Right lobe of liver (tissue), 6 donors: ENCODE measurements at regions not wholly inside any gene's neighbourhood (a gene's known extent, or its start where the extent isn't known, plus 50 kb on each side); places are given as distances from the start of the nearest gene placed in this dataset.
A peak's percentile ranks its signal among the peaks of the same experiment; 100 is the strongest.

Experiments used
- ATAC-seq, 4 donors: fragments of 200-7000 bp; cut with Tn5 transposase; one replicate each; pipeline ENCODE4 v1.9.1; 2020; ENCODE audit warnings: mild to moderate bottlenecking in 4 of 4, moderate library complexity in 4 of 4
- DNase-seq, 3 donors: peaks; one replicate each; pipeline ENCODE4 v3.0.0-alpha.2; 2020
- H3K27ac ChIP-seq, 3 donors: fragments of 200-600 bp; one replicate each; pipeline ENCODE4 v1.8.0; 2022
- H3K27me3 ChIP-seq, 2 donors: fragments of 200-600 bp; one replicate each; pipeline ENCODE4 v1.8.0; 2022
- H3K36me3 ChIP-seq, 4 donors: fragments of 200-600 bp; sonication (generic) in 1 of 4; one replicate each; pipeline versions ENCODE4 v1.5.1 to v1.8.0; 2017 to 2022; ENCODE audit warnings: control low read depth in 1 of 4
- H3K4me1 ChIP-seq, 4 donors: fragments of 200-600 bp; sonication (generic) in 1 of 4; one replicate each; pipeline versions ENCODE4 v1.5.1 to v1.8.0; 2017 to 2022; ENCODE audit warnings: control low read depth in 1 of 4
- H3K4me3 ChIP-seq, 3 donors: fragments of 200-600 bp; one replicate each; pipeline ENCODE4 v1.8.0; 2022
- H3K9me3 ChIP-seq, 4 donors: fragments of 200-600 bp; sonication (generic) in 1 of 4; one replicate each; pipeline versions ENCODE4 v1.5.1 to v1.8.0; 2017 to 2022; ENCODE audit warnings: control low read depth in 1 of 4
- POLR2A ChIP-seq: fragments of 450-650 bp; IDR thresholded peaks from one replicate; pipeline ENCODE4 v1.6.1; 2017; ENCODE audit warnings: antibody characterized with exemption, mild to moderate bottlenecking
- WGBS: methylation state at CpG from one replicate; pipeline ENCODE4 v1.1.6; 2018; ENCODE audit warnings: low coverage, low lambda C conversion rate; ENCODE audit not compliant: insufficient coverage; ENCODE audit errors: missing lambda C conversion rate; 5-methylcytosine and 5-hydroxymethylcytosine counted together
- intact Hi-C, 2 donors: fragments of 100-400 bp; cut with DNase I; formaldehyde crosslinking; loops; one replicate each; pipeline versions ENCODE4 v1.11.2 to v1.14.1; 2022
- TF ChIP-seq, protein P1 (sequence below), 4 donors: fragments of 200-600 bp in 3 of 4; fragments of 450-650 bp in 1 of 4; IDR thresholded peaks; one replicate each; pipeline versions ENCODE4 v1.5.1 to v1.8.0; 2016 to 2022; ENCODE audit warnings: antibody characterized with exemption in 4 of 4, mild to moderate bottlenecking in 2 of 4
- donor health status: DM: no; HTN: yes; CAD: no.
- donor health status: DM: no; HTN: no; CAD: no.
- donor health status: DM: no; HTN: no; CAD: no.
- donor health status: DM: no; HTN: yes; CAD: no.
- donor health status: DM: no; HTN: yes; CAD: no.

DNA sequence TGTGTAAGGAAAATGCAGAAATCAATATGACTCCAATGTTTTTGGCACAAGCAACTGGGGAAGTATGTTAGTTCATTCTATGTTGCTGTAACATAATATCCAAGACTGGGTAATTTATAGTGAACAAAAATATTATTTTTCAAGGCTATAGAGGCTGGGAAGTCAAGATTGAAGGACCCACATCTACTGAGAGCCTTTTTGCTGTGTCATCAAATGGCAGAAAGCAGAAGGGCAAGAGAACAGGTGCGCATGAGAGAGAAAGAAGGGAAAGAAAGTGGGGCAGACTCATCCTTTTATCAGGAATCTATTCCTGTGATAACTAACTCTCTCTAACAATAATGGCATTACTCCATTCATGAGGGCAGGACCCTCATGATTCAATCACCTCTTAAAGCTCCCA is 237.2 kb downstream of the FAT4 start:
- no peaks in the 10 kb centered on the region for H3K36me3 ChIP-seq
- no peaks in the 10 kb centered on the region for H3K9me3 ChIP-seq
- no peaks in the 10 kb centered on the region for H3K27me3 ChIP-seq
- TF ChIP-seq POLR2A: no peak
- TF ChIP-seq, protein P1, sequence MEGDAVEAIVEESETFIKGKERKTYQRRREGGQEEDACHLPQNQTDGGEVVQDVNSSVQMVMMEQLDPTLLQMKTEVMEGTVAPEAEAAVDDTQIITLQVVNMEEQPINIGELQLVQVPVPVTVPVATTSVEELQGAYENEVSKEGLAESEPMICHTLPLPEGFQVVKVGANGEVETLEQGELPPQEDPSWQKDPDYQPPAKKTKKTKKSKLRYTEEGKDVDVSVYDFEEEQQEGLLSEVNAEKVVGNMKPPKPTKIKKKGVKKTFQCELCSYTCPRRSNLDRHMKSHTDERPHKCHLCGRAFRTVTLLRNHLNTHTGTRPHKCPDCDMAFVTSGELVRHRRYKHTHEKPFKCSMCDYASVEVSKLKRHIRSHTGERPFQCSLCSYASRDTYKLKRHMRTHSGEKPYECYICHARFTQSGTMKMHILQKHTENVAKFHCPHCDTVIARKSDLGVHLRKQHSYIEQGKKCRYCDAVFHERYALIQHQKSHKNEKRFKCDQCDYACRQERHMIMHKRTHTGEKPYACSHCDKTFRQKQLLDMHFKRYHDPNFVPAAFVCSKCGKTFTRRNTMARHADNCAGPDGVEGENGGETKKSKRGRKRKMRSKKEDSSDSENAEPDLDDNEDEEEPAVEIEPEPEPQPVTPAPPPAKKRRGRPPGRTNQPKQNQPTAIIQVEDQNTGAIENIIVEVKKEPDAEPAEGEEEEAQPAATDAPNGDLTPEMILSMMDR (IDR thresholded peaks at IDR 0.05): no peak
- DNase-seq: no peak
- no peak overlapping the region for H3K4me3 ChIP-seq
- intact Hi-C loops: no loop called here
- no peak for ATAC-seq
- WGBS: 88% methylated on average over 1 of the region's 1 CpG
- H3K4me1 ChIP-seq: no peaks in the 10 kb centered on the region
- H3K27ac ChIP-seq: no peak overlapping the region

DNA sequence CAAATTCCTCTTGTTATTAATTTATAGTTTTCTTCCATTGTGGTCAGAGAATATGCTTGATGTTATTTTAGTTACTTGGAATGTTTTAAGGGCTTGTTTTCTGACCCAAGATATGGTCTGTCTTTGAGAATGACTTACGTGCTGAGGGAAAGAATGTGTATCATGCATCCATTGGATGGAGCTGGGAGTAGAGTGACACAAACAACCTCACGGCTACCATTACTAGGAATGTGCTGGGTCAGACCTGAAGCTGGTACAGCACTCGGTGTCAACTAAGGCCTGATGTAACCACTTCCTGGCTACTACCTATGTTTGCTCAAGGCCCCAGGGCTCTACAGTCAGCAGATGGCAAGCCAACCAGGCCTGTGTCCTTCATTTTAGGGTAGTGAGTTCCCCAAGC is 257.8 kb downstream of the FAT4 start:
- 83% methylated on average over 3 of the region's 3 CpGs for WGBS

DNA sequence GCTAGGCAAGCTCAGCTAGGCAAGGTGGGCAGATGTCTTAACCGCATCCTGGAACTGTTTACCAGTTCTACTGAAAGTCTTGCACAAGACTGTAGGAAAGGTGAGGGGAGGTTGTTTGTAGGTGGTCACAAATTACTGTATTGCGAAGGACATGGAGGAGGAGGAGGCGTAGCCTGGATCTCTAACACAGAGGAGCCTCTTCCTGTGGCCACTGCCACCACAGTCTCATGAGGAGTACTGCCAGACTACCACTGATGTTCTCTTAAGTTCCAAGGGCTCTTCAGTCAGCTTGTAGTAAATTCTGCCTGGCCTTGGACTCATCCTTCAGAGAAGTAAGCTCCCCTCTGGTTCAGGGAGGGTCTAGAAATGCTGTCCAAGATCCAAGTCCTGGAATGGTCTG is 258.6 kb downstream of the FAT4 start:
- no peak for TF ChIP-seq POLR2A
- TF ChIP-seq, protein P1 (IDR thresholded peaks at IDR 0.05): no peak
- Histone ChIP-seq H3K27me3 (no peaks in the 10 kb centered on the region), H3K27ac (no peak overlapping the region), H3K4me3 (no peak overlapping the region), H3K36me3 (no peaks in the 10 kb centered on the region), H3K4me1 (no peaks in the 10 kb centered on the region), H3K9me3 (no peaks in the 10 kb centered on the region)
- DNase-seq (no peak), ATAC-seq (no peak)
- 93% methylated on average over 2 of the region's 3 CpGs for WGBS
- intact Hi-C loops: no loop called here

More for the DNA sequence above, 257.8 kb downstream of the FAT4 start:
- H3K4me3 ChIP-seq: no peak overlapping the region
- H3K36me3 ChIP-seq: no peaks in the 10 kb centered on the region
- intact Hi-C loops: no loop called here
- no peak for ATAC-seq
- no peak overlapping the region for H3K27ac ChIP-seq
- no peaks in the 10 kb centered on the region for H3K4me1 ChIP-seq
- TF ChIP-seq, protein P1 (IDR thresholded peaks at IDR 0.05): no peak
- TF ChIP-seq POLR2A: no peak
- H3K9me3 ChIP-seq: no peaks in the 10 kb centered on the region
- no peaks in the 10 kb centered on the region for H3K27me3 ChIP-seq
- no peak for DNase-seq

DNA sequence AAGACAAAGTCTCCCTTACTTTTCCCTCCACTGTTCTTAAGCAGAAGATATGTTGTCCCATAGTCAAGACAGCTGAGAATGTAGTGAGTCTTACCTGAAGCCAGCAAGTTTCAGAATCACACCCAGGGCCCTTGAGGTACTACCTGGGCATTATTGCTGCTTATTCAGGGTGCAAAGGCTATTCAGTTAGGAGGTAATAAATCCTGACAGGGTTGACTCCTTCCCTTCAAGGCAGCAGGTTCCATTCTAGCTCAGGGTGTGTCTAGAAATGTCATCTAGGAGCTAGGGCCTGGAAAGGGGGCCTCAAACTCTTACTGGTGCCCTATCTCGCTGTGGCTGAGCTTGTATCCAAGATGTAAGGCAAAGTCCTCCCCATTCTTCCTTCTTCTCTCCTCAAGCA is 259.0 kb downstream of the FAT4 start:
- H3K27me3 ChIP-seq: no peaks in the 10 kb centered on the region
- ATAC-seq (no peak), DNase-seq (no peak)
- H3K4me3 ChIP-seq: no peak overlapping the region
- intact Hi-C loops: no loop called here
- H3K9me3 ChIP-seq: no peaks in the 10 kb centered on the region
- no peak overlapping the region for H3K27ac ChIP-seq
- no peaks in the 10 kb centered on the region for H3K4me1 ChIP-seq
- no peaks in the 10 kb centered on the region for H3K36me3 ChIP-seq
- no CpG with 5 or more reads among the region's 1 CpG for WGBS
- no peak for TF ChIP-seq POLR2A
- TF ChIP-seq, protein P1 (IDR thresholded peaks at IDR 0.05): no peak

DNA sequence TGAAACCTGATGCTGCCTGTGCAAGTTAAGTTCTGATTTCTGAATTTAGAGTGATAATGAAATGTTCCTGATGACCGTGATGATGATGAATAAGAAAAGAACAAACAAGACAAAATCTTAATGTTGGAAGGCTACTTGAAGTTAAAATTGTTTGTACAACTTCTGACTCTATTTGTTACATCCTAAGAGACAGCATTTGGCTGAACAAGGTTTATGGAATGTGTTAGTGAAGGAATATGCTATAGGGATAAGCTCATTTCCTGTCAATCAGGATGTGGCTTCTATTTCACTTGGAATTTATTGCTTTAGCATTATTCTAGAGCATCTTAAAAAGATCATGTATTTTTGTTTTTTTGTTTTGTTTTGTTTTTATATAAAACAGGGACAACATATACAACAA is 267.5 kb downstream of the FAT4 start:
- no peak for TF ChIP-seq POLR2A
- TF ChIP-seq, protein P1 (IDR thresholded peaks at IDR 0.05): peak in 1 of 4 donors; percentile 2
- WGBS: 76% methylated on average over 1 of the region's 1 CpG
- intact Hi-C loops: no loop called here
- Histone ChIP-seq H3K36me3 (no peaks in the 10 kb centered on the region), H3K4me3 (no peak overlapping the region), H3K27ac (no peak overlapping the region), H3K9me3 (no peaks in the 10 kb centered on the region), H3K27me3 (no peaks in the 10 kb centered on the region), H3K4me1 (no peaks in the 10 kb centered on the region)
- ATAC-seq (no peak), DNase-seq (no peak)
